Fibroblast of skin of right quadriceps (primary cell): ENCODE measurements at regions not wholly inside any gene's neighbourhood (a gene's known extent, or its start where the extent isn't known, plus 50 kb on each side); places are given as distances from the start of the nearest gene placed in this dataset.

Source experiments
- DNase-seq: peaks from one replicate; pipeline ENCODE4 v3.0.0-alpha.2; 2013

DNA sequence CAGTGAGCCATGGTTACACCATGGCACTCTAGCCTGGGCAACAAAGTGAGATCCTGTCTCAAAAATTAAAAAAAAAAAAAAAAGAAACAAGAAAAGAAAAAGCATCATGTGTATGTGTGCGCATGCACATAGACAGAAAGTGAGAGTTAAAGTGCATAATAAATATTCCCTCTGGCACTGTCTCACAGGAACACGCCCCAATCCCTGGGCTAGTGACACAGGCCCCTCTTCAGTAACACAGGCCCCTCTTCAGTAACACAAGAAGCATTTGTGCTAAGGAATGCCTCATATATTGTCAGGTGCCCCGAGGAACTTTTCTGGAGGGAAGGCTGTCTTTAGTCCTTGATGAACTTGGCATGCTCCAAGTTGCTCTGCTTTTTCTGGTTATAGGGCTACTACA lies 57.5 kb downstream of the RPL27A start:
- no peak for DNase-seq

DNA sequence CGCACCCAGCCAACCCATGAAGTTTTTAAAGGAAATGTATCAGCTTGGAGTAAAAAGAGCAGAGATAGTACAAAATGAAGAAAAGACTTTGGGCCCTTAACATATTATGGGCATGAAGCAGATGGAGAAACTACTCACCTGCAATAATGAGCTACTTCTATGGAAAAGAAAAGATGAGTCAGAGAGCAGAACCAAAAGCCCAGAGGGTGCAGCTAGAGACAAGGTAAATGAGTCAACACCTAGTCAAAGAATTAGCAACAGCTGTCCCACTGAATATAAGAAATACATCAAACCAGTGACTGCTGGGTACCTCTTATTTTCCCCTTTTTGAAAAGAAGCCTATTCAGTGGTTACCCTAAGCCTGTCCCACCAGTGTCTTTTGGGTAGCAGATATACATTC lies 61.8 kb downstream of the RPL27A start:
- DNase-seq: no peak

DNA sequence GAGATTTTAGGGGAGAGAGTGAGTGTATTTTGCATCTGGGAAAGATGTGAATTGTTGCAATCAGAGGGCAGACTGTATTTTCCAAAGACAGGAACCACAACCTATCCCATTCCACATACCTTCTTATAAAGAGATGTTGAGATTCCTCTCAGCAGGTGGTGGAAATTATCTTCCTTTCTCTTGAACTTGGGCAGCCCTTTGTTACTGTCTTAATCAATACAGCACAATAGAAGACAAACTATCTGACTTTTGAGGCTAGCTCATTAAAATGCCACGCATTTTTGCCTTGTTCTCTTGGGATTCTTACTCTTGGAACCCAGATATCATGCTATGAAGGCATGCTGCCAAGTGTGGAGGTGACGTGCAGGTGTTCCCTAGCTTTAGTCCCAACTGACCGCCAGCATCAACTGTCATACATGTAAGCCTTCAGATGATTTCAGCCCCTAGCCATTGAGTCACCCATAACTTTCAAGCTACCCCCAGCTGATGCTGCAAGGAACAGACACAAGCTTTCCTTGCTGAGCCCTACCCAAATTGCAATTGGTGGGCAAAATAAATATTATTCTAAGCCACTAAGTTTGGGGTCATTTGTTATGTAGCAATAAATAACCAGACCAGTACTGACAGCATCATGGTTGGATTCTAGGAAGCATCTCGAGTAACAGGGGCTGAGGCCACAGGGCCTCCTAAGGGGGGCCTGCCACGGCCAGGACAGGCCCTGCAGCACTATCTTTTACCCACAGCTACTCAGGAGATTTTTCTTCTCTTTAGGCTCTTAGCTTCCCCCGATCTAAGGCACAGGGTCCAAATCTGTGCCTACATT lies 63.0 kb downstream of the RPL27A start:
- DNase-seq: no peak

DNA sequence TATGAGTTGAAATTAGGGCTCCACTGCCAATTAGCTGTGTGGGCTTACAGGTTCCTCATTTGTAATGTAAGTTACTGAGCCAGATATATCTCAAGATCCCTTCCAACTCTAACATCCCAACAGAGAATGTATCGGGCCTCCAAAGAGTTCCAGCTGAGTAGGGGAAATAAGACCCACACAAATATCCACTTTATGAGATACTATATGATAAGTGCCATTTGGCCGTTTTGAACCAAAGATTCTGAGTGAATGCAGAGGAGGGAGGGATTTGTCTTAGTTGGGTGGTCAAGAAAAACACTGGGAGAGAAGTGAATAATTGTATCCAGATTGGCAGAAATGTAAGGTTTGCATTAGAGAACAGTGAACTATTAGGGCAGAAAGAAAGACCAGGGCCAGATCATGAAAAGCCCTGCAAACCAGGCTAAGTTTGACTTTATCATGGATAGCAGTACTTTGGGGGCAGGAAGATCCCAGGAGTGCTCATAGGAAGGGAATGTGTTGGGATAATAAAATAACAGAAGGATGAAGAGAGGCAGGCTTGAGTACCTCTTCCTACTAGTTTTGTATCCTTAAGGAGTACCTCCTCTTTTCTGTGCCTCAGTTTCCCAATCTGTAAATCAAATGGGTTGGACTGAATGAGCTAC lies 63.9 kb downstream of the RPL27A start:
- DNase-seq: no peak

DNA sequence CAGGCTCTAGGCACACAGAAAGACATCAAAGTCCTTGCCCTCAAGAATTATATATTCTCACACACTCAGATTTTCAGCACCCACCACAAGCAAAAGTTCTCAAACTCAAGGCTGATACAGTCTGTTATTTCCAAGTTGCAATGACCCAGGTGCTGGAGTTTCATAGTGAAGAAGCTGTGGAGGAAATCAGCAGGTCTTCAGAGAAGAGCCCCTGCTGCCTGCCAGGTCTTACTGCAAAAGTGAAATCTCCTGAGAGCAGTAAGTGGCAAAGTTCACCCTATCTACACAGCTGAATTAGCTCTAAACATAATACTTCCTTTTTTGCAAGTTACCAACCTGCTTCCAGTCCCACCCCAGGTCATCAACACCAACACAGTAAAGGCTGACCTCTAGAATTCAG lies 64.6 kb downstream of the RPL27A start:
- no peak for DNase-seq

DNA sequence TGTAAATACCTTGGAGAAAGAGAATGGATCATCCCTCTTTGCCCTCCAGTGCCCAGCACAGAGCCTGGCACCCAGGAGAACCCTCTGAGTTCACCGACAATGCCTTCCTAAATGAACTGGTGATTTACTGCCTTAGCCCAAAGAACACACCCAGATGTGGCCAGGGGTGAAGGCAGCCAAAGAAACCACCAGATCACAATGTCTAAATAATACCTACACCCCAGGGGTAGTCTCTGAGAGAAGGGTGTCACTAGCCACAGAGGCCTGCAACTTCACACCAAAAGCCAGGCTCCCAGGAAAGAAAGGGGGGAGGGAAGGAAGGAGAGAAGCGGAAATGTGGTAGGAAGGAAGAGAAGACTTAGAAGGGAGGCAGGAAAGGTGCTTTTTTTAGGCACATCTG lies 65.7 kb downstream of the RPL27A start:
- DNase-seq: no peak

DNA sequence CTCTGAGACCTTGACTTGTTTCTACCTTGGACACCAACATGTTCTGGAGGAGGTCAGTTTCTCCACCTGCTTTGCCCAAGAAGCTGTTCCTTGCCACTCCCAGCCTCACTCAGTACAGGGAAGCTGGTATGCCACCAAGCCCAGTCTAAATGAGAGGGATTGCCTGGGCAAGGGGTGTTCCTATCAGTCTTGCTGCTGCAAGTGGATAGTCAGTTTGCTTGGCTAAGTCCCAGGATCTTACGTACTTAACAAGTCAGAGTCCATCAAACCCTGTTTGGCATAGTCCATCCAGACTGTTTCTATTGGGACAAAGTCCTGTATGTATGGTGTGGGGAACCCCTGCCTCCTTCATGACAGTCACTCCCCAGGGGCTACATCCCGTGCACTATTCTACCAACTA lies 66.6 kb downstream of the RPL27A start:
- no peak for DNase-seq

DNA sequence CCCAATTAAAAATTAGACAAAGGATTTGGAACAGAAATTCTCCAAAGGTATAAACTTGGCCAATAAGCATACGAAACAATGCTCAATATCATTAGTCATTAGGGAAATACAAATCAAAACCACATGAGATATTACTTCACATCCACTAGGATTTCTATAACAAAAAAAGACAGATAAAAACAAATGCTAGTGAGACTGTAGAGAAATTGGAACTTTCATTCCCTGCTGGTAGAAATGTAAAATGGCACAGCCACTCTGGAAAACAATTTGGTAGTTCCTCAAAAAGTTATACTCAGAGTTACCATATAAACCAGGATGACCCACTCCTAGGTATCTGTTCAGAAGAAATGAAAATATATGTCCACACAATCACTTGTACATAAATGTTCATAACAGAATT lies 71.6 kb downstream of the RPL27A start:
- DNase-seq: peak; percentile 45

DNA sequence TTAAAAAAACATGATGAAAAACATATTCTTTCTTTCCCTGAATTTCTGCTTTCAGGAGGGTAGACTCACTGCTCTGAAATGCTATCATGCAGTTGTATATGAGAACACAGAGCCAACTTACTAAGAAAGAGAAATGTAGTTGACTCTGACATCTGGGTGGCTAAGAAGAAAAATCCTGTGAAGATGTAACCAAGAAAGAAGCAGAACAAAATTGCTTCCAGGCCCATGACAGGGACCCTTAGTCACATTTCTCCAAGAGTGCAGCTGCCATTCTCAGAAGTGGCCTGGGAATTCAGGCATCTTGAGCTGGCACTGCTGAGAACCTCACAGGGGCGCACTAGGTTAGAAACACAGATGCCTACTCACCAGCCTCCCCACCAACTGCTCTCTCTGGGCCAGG lies 73.6 kb downstream of the RPL27A start:
- DNase-seq: peak; percentile 48

DNA sequence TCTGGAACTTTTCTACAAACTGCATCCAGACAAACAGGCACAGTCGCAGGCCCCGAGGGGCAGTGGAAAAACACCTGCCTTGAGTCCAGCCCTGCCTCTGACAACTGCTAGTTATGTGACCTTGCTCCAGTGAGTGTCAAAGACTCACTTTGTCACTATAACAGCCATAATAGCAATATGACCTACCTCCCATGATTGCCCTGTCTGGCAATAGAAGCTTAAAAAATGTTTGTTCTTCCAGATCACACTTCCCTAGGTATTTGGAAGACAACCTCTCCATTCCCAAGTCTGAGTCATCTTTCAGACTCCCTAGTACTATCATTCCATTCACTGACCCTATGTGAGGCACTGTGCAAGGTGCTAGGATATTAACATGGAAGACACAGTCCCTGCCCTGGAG lies 74.5 kb downstream of the RPL27A start:
- DNase-seq: peak; percentile 61

DNA sequence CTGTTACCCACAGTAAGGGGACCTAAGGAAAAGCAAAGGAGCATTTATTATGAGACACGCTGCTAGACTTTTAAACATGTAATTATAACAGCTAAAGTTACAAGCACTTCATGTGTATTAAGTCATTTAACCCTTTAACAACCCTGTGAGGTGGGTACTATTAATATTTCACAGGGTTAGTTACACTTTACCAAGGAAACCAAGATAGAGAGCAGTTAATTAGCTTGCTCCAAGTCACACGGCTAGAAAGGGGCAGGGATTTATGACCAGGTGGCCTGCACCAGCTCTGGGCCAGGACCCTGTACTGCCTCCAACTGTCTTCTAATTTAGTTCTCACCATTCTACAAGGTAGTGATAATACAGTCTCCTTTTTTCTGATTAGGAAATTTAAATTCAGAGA lies 74.9 kb downstream of the RPL27A start:
- DNase-seq: no peak

DNA sequence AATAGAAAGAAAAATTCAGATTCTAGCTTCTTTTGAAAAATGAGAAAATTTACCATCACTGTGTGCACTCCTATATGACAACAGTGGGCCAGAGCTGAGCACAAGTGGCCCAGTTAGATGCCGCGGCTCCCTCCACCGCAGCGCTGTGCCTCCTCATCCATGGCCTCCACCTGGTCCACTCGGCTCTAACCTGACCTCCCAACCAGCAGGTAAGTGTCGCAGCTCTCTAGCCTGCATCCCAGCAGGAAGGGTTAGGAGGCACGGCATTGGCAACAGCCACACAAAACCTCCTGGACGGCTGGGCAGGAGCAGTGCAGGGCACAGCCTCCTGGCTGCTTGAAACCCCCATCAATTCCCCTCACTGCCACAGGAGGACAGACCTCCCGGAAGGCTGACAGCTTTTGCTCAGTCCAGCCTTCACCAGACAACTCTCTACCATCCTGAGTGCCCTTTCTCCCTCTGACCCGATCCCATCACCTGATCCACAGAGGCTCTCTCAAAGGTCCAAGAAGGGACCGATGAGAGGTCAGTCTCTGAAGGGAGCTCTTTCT lies 76.1 kb downstream of the RPL27A start:
- DNase-seq: no peak

DNA sequence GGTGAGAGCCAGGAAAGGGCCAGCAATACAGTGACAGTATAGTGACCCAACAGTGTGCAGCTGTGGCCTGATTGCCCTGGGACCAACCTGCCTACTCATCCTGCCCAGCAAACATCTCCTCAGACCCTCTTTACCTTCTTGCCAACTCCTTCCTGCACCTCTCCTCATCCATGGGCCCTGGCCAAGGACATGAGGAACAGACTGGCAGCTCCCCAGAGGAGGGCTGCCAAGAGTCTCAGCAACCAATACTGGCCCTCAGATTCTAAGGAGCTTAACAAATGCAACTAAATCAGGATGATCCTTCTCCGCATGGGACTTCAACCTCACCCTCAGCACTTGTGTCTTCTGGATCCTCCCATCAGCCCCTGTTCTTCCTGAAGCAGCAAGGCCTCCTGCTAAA lies 77.0 kb downstream of the RPL27A start:
- no peak for DNase-seq

DNA sequence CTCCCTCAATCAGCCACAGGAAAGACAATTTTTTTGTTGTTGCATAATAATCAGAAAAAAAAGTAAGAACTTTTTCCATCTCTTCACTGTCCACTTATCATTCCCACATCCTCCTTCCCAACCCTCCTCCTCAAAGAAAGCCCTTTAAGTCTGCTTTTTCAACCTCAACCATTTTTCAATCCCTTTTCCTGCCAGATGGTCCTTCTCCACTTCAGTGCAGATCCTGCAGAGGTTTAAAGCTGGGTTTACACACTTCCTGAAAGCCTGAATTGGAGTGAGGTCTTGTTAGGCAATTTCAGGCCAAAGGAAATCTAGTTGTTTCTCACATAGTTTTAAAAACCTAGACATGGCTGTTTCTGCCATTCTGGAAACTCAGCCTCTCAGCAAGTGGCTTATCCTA lies 78.3 kb downstream of the RPL27A start:
- no peak for DNase-seq

DNA sequence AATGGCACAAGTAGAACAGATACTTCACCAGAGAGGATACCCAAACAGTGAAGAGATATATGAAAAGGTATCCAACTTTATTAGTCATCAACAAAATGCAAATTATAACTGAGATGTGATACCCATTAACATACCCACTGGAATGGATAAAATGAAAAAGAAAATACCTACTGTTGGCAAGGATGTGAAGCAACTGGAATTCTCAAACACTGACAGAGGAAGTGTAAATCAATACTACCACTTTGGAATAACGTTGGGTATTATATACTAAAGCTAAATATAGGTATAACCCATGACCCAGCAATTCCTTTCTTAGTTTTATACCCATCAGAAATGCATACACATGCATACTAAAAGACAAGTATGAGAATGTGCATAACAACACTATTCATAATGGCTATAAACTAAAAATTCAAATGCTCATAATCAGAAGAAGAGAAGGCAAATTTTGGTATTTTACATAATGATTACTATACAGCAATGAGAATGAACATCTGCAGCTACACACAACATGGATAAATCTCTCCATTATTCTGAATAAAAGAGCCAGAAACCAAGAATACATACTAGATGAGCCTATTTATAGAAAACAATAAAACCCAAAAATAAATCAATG lies 80.6 kb downstream of the RPL27A start:
- DNase-seq: no peak

DNA sequence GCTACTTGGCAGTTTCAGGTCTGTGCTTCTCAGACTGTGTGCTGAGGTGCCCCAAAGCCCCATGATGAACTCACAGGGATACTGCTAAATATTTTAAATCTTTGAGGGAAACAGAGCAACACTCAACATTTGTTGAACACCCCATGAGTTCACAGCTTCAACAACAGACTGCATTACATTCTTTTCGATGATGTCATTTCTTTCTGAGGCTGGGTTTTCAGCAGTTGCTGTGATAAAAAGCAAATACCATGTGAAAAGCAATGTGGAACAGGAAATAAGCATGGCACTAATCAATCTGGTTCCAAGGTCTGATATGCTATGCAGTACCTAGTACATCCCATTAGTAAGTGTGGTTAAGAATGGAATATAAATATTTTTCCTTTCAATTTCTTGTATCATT lies 82.7 kb downstream of the RPL27A start:
- peak; percentile 83 for DNase-seq

DNA sequence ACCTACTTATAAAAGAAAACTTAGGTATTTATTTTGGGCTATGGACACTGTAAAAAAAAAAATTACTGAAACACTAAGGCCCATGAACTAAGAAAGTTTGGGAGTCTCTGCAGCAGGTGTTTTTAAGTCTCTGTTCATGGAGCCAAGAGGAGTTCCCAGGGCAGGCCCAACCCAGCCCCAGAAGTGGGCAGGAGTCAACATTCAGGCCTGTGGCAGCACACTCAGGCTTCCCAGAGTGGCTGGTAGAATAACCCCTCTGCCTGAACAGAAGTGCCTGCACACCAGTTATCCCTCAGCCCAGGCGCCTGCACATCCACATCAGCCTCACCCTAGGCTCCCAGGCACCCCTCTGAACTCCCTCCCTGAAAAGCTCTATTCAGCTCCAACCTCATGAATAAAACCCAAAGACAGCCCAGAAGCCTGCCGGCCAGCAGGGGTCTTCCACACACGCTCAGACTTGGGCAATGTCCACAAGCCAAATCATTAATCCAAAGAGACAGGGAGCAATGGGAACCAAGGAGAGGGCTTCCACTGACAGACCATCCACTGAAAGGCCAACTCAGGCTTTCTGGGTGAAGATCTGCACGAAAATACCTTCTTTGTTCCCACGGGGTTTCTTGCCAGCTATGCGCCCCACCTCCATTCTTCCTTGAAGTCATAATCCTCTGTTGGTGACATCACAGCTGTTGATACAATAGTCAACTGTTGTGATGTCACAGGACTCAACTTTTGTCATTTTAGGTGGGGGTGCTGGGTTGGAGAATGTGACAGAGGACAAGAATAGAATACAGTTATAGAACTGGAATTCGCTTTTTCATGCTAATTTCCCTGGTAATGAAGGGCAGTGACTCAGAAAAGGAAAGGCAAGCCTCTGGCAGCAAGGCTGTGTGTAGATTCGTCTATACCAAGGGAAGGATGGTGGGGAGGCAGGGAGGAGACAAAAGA lies 83.7 kb downstream of the RPL27A start:
- DNase-seq: peak; percentile 78

DNA sequence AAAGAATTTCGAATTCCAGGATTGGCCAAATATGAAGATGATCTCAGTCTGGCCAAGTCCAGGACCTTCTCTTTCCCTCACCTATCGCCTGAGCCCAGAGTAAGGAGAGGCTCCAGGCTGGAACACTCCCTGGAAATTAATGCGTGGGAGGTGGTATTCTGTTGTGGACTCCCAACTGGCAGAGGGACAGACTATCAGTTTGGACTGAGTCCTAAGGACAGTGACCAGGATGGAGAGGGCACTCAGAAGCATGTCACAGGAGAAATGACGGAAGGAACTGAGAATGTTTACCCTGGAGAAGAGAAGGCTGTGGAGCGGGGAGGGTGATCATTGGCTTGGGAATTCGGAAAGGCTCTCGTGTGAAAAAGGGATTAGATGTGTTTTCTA lies 84.4 kb downstream of the RPL27A start:
- DNase-seq: no peak

DNA sequence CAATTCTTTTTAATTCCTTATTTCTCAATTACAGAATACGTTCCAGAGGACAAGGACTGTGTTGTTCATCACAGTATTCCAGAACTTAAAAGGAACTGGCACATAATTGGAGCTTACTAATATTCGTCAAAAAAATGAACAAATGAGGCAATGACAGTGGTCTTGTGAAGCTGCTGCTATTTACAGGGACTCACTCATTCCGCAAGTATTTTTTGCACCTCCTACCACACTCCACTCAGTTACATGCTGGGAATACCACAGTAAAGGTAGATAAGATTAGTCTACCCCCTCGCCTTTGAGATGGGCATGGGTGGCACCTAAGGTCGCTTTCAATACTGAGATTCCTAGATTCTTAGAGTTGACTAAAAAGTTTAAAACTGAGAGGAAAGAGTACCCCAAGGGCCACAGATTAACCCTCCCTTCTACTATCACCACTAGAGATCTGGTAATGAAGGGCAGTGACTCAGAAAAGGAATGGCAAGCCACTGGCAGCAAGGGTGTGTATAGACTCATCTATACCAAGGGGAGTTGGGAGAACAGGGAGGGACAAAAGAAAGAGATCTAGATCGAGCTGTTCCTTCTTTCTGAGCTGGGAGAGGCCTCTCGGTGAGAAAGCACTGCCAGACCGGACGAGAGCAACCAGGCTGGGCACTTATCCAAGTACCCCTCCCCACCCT lies 85.0 kb downstream of the RPL27A start:
- DNase-seq: peak; percentile 68

DNA sequence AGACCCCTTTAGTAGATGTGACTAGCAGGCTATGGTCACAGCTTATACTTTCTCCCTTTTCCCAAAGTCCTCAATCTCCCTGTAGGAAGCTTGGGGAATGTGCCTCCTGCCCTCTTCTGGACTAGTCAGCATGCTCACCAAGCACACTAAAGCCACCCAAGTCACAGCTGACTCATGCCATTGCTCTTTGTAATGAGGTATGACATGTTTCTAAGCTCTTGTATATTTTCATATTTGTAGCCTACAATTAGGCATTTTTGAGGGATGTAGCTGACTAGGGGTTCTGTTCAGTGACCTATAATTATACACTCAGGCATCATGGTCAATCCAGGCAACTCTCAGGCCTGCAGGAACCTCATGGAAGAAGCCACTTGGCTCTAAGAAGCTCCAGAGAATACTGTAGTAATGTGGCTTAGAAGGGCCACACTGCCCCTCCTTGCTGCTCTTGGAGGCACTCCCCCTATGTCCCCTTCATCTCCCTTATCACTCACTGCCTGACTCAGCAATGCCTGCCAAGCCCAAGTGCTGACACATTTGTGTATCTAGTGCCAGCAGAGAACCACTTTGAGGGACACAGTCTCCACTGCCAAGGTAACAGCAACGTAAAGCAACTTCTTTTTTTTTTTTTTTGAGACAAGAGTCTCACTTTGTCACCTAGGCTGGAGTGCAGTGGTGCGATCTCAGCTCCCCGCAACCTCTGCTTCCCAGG lies 86.2 kb downstream of the RPL27A start:
- DNase-seq: peak; percentile 88
